HUES6 (cell line): ENCODE measurements at regions not wholly inside any gene's neighbourhood (a gene's known extent, or its start where the extent isn't known, plus 50 kb on each side); places are given as distances from the start of the nearest gene placed in this dataset.

Experiments
- H3K27ac ChIP-seq: 2 replicates; pipeline ENCODE4 v1.7.0; 2013; ENCODE audit warnings: low read depth, mild to moderate bottlenecking, low read length, inconsistent platforms
- H3K27me3 ChIP-seq: 2 replicates; pipeline ENCODE4 v1.6.1; 2013; ENCODE audit warnings: low read length; ENCODE audit not compliant: control insufficient read depth, insufficient read depth
- H3K36me3 ChIP-seq: 2 replicates; pipeline ENCODE4 v1.6.1; 2013; ENCODE audit warnings: low read length; ENCODE audit not compliant: control insufficient read depth, insufficient read depth
- H3K4me1 ChIP-seq: 2 replicates; pipeline ENCODE4 v1.6.1; 2013; ENCODE audit warnings: low read length; ENCODE audit not compliant: control insufficient read depth, insufficient read depth
- H3K4me3 ChIP-seq: 2 replicates; pipeline ENCODE4 v1.5.1; 2013; ENCODE audit warnings: low read depth, low read length
- H3K9ac ChIP-seq: one replicate; pipeline ENCODE4 v1.6.1; 2013; ENCODE audit warnings: mild to moderate bottlenecking, low read length
- H3K9me3 ChIP-seq: 2 replicates; pipeline ENCODE4 v1.6.1; 2013; ENCODE audit warnings: low read depth, low read length; ENCODE audit not compliant: control insufficient read depth, insufficient read depth

- Histone ChIP-seq H3K4me1 (peaks cover 5% of the 10 kb centered on the region), H3K27ac (no peak overlapping the region), H3K9ac (no peak overlapping the region), H3K4me3 (no peak overlapping the region), H3K27me3 (no peaks in the 10 kb centered on the region), H3K36me3 (no peaks in the 10 kb centered on the region), H3K9me3 (no peaks in the 10 kb centered on the region)
These were observed 101.8 kb downstream of the PCSK1 start for GRCh38 chr5:96331210-96331609.

DNA sequence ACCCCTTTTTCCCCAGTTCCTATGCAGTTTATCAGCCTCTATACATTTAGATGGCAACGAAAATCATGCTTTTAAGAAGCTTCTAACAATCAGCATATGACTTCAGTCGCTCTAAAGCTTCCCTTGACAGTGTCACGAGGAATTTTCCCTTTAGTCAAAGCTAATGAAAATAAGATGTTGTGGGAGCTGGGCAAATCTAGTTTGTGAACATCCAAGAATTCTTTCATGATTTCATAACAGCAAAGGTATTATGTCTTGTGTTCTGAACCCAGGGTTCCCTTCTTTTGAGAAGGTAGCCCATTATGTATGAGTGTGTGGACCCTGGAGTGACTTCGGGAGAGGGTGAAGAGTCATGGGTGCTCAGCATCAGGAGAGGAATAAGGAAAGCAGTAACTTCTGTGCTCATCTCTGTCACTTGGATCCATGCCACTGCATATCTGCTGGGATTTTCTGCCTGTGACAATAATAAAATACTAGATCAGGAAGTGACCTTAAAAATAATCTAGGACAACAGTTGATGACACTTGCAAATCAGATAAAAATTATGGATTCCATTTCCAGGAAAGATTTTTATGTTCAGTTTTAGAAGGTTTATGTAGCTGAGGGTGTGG, 102.4 kb downstream of the PCSK1 start:
- no peaks in the 10 kb centered on the region for H3K27me3 ChIP-seq
- no peaks in the 10 kb centered on the region; the same call in 1 of the 2 replicates for H3K4me1 ChIP-seq
- H3K4me3 ChIP-seq: no peak overlapping the region
- no peak overlapping the region for H3K27ac ChIP-seq
- no peak overlapping the region for H3K9ac ChIP-seq
- H3K9me3 ChIP-seq: no peaks in the 10 kb centered on the region
- H3K36me3 ChIP-seq: no peaks in the 10 kb centered on the region

- no peaks in the 10 kb centered on the region for H3K27me3 ChIP-seq
- H3K9ac ChIP-seq: no peak overlapping the region
- H3K4me3 ChIP-seq: no peak overlapping the region
- no peaks in the 10 kb centered on the region for H3K36me3 ChIP-seq
- no peaks in the 10 kb centered on the region for H3K9me3 ChIP-seq
- no peaks in the 10 kb centered on the region; the same call in 1 of the 2 replicates for H3K4me1 ChIP-seq
- H3K27ac ChIP-seq: no peak overlapping the region
These were observed 103.0 kb downstream of the PCSK1 start for GRCh38 chr5:96329886-96330529.

GRCh38 chr5:96329289-96329688, 103.8 kb downstream of the PCSK1 start:
- H3K36me3 ChIP-seq: no peaks in the 10 kb centered on the region
- no peaks in the 10 kb centered on the region; the same call in 1 of the 2 replicates for H3K4me1 ChIP-seq
- no peak overlapping the region for H3K4me3 ChIP-seq
- H3K27me3 ChIP-seq: no peaks in the 10 kb centered on the region
- no peaks in the 10 kb centered on the region for H3K9me3 ChIP-seq
- H3K9ac ChIP-seq: no peak overlapping the region
- no peak overlapping the region for H3K27ac ChIP-seq

- Histone ChIP-seq H3K27ac (no peak overlapping the region), H3K4me1 (no peaks in the 10 kb centered on the region), H3K36me3 (no peaks in the 10 kb centered on the region), H3K9ac (no peak overlapping the region), H3K9me3 (no peaks in the 10 kb centered on the region), H3K27me3 (no peaks in the 10 kb centered on the region), H3K4me3 (no peak overlapping the region)
These were observed 105.3 kb downstream of the PCSK1 start for GRCh38 chr5:96327722-96328121.

DNA sequence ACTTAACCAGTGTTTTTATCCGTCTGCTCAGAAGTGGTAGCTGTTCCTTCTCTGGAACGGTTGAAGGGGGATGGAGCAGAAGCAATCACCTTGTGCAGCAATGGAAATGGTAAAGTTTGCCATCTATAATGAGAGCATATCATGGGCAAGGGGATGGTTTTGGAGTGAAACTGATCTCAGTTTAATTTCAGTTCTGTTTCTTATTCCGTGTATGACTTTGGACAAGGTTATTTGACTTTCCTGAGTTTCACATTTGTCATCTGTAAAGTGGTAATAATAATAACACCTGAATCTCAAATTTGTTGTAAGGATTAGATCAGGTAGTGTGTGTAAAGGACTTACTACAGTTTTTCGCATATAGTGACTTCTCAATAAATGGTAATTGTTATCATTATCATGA, 106.1 kb downstream of the PCSK1 start:
- no peak overlapping the region for H3K4me3 ChIP-seq

GRCh38 chr5:96324708-96325107, 108.3 kb downstream of the PCSK1 start:
- Histone ChIP-seq H3K27ac (no peak overlapping the region), H3K36me3 (no peaks in the 10 kb centered on the region), H3K4me1 (0 out of 2 replicates have a peak, but pooled peaks cover 3% of the 10 kb centered on the region), H3K27me3 (no peaks in the 10 kb centered on the region), H3K4me3 (no peak overlapping the region), H3K9ac (no peak overlapping the region), H3K9me3 (no peaks in the 10 kb centered on the region)

More for the DNA sequence above, 106.1 kb downstream of the PCSK1 start:
- H3K9ac ChIP-seq: no peak overlapping the region
- no peak overlapping the region for H3K27ac ChIP-seq
- no peaks in the 10 kb centered on the region for H3K27me3 ChIP-seq
- no peaks in the 10 kb centered on the region for H3K9me3 ChIP-seq
- no peaks in the 10 kb centered on the region for H3K36me3 ChIP-seq
- 0 out of 2 replicates have a peak, but pooled peaks cover 3% of the 10 kb centered on the region for H3K4me1 ChIP-seq

GRCh38 chr5:96322865-96323264, 110.2 kb downstream of the PCSK1 start:
- Histone ChIP-seq H3K9me3 (no peaks in the 10 kb centered on the region), H3K27ac (no peak overlapping the region), H3K27me3 (no peaks in the 10 kb centered on the region), H3K4me3 (no peak overlapping the region), H3K9ac (no peak overlapping the region), H3K36me3 (no peaks in the 10 kb centered on the region), H3K4me1 (0 out of 2 replicates have a peak, but pooled peaks cover 3% of the 10 kb centered on the region)

- Histone ChIP-seq H3K27me3 (no peaks in the 10 kb centered on the region), H3K27ac (no peak overlapping the region), H3K36me3 (no peaks in the 10 kb centered on the region), H3K9me3 (no peaks in the 10 kb centered on the region), H3K9ac (no peak overlapping the region), H3K4me3 (no peak overlapping the region), H3K4me1 (0 out of 2 replicates have a peak, but pooled peaks cover 3% of the 10 kb centered on the region)
These were observed 110.8 kb downstream of the PCSK1 start for GRCh38 chr5:96322217-96322616.

GRCh38 chr5:96321345-96321744, 111.7 kb downstream of the PCSK1 start:
- Histone ChIP-seq H3K9ac (no peak overlapping the region), H3K27ac (no peak overlapping the region), H3K4me3 (no peak overlapping the region), H3K4me1 (0 out of 2 replicates have a peak, but pooled peaks cover 3% of the 10 kb centered on the region), H3K36me3 (no peaks in the 10 kb centered on the region), H3K27me3 (no peaks in the 10 kb centered on the region), H3K9me3 (no peaks in the 10 kb centered on the region)

- Histone ChIP-seq H3K36me3 (no peaks in the 10 kb centered on the region), H3K9me3 (no peaks in the 10 kb centered on the region), H3K27ac (no peak overlapping the region), H3K9ac (no peak overlapping the region), H3K4me1 (0 out of 2 replicates have a peak, but pooled peaks cover 3% of the 10 kb centered on the region), H3K27me3 (no peaks in the 10 kb centered on the region), H3K4me3 (no peak overlapping the region)
These were observed 112.3 kb downstream of the PCSK1 start for GRCh38 chr5:96320797-96321196.
